Ishikawa (cell line): ENCODE measurements at regions not wholly inside any gene's neighbourhood (a gene's known extent, or its start where the extent isn't known, plus 50 kb on each side); places are given as distances from the start of the nearest gene placed in this dataset.

Source experiments
- EGR1 ChIP-seq: IDR thresholded peaks from 2 replicates; pipeline ENCODE4 v1.6.1; 2012
- EP300 ChIP-seq: IDR thresholded peaks from 2 replicates; pipeline ENCODE4 v1.6.1; 2012; ENCODE audit warnings: borderline replicate concordance
- FOXM1 ChIP-seq: IDR thresholded peaks from 2 replicates; pipeline ENCODE4 v1.6.1; 2012; ENCODE audit warnings: low read depth, borderline replicate concordance
- RAD21 ChIP-seq: IDR thresholded peaks from 2 replicates; pipeline ENCODE4 v1.6.1; 2012; ENCODE audit warnings: low read depth
- YY1 ChIP-seq: IDR thresholded peaks from 2 replicates; pipeline ENCODE4 v1.6.1; 2012; ENCODE audit warnings: low read depth
- TF ChIP-seq, protein P1 (sequence below): IDR thresholded peaks from 2 replicates; pipeline ENCODE4 v1.6.1; 2012
- TF ChIP-seq, protein P2 (sequence below): IDR thresholded peaks from 2 replicates; pipeline ENCODE4 v1.6.1; 2012; ENCODE audit warnings: low read depth, mild to moderate bottlenecking
- TF ChIP-seq, protein P3 (sequence below): IDR thresholded peaks from 2 replicates; pipeline ENCODE4 v1.6.1; 2012

DNA sequence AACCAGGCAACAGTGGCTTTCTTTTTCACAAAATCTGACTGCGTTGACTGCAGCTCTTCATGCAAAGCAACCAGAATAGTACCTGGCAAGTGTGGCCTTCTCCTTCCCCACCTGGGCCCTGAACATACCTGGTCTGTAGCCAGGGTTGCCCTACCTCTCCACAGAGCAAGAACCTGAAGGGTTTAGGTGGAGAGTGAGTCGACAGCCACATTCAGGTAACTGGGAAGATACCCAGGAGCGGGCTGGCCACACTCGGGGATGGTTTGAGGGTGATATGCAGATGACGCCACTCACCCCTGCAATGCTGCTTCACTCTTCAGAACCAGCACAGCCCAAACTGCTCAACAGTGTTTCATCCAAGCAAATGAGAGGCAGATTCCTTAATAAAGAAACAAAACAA lies 117.3 kb downstream of the TTC32 start:
- TF ChIP-seq EP300, result no peak
- no peak for TF ChIP-seq RAD21
- TF ChIP-seq YY1, result no peak
- TF ChIP-seq, protein P1, sequence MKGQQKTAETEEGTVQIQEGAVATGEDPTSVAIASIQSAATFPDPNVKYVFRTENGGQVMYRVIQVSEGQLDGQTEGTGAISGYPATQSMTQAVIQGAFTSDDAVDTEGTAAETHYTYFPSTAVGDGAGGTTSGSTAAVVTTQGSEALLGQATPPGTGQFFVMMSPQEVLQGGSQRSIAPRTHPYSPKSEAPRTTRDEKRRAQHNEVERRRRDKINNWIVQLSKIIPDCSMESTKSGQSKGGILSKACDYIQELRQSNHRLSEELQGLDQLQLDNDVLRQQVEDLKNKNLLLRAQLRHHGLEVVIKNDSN, result no peak
- TF ChIP-seq, protein P2, sequence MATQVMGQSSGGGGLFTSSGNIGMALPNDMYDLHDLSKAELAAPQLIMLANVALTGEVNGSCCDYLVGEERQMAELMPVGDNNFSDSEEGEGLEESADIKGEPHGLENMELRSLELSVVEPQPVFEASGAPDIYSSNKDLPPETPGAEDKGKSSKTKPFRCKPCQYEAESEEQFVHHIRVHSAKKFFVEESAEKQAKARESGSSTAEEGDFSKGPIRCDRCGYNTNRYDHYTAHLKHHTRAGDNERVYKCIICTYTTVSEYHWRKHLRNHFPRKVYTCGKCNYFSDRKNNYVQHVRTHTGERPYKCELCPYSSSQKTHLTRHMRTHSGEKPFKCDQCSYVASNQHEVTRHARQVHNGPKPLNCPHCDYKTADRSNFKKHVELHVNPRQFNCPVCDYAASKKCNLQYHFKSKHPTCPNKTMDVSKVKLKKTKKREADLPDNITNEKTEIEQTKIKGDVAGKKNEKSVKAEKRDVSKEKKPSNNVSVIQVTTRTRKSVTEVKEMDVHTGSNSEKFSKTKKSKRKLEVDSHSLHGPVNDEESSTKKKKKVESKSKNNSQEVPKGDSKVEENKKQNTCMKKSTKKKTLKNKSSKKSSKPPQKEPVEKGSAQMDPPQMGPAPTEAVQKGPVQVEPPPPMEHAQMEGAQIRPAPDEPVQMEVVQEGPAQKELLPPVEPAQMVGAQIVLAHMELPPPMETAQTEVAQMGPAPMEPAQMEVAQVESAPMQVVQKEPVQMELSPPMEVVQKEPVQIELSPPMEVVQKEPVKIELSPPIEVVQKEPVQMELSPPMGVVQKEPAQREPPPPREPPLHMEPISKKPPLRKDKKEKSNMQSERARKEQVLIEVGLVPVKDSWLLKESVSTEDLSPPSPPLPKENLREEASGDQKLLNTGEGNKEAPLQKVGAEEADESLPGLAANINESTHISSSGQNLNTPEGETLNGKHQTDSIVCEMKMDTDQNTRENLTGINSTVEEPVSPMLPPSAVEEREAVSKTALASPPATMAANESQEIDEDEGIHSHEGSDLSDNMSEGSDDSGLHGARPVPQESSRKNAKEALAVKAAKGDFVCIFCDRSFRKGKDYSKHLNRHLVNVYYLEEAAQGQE, result no peak
- no peak for TF ChIP-seq FOXM1
- TF ChIP-seq, protein P3, sequence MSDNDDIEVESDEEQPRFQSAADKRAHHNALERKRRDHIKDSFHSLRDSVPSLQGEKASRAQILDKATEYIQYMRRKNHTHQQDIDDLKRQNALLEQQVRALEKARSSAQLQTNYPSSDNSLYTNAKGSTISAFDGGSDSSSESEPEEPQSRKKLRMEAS, result no peak
- TF ChIP-seq EGR1, result no peak
